ENCODE measurements at regions not wholly inside any gene's neighbourhood (a gene's known extent, or its start where the extent isn't known, plus 50 kb on each side); places are given as distances from the start of the nearest gene placed in this dataset.

DNA sequence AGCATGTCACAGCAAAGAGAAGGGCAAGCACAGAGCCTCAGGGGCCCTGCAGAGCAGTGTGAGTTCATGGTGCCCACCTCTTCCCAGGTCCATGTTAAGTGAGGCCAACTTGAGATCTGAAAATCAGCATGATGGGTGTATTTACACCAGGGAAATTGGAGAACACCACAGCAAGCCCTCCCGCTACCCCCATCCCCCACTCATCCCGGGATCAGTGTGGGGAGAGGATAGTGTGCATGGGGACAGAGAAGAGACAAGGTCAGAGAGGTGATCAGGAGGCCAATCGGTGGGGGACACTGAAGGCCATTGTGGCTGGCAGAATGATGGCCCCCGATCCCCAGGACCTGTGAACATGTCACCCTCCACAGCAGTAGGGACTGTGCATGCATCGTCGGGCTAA lies 54.7 kb downstream of the PTGR3 start:
- TF ChIP-seq, protein P1, sequence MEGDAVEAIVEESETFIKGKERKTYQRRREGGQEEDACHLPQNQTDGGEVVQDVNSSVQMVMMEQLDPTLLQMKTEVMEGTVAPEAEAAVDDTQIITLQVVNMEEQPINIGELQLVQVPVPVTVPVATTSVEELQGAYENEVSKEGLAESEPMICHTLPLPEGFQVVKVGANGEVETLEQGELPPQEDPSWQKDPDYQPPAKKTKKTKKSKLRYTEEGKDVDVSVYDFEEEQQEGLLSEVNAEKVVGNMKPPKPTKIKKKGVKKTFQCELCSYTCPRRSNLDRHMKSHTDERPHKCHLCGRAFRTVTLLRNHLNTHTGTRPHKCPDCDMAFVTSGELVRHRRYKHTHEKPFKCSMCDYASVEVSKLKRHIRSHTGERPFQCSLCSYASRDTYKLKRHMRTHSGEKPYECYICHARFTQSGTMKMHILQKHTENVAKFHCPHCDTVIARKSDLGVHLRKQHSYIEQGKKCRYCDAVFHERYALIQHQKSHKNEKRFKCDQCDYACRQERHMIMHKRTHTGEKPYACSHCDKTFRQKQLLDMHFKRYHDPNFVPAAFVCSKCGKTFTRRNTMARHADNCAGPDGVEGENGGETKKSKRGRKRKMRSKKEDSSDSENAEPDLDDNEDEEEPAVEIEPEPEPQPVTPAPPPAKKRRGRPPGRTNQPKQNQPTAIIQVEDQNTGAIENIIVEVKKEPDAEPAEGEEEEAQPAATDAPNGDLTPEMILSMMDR (IDR thresholded peaks at IDR 0.05; ENCODE audit: control insufficient read depth, insufficient read depth, low read depth, low read length, missing control alignments) = no peak
- no peak overlapping the region for H3K4me3 ChIP-seq (ENCODE audit: control insufficient read depth, low read depth, low read length)
- no peak for DNase-seq (ENCODE audit: low read depth)

DNA sequence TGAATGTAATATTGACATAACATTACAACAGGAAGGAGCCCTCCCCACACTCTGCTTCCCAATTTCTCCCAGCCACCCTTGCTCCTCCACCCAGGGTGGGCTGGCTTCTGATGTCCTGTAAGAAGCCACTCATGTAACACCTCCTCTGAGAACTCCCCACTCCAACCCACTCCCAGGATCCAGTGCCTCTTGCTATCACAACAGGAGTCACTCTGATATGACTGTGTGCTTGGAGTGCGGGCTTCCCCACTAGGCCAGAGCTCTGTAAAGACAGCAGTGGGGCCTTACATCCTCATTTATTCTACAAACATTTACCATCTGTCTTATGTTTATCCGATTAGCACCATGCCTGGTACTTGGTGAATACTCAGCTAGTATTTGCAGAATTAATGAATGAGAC lies 65.1 kb downstream of the PTGR3 start:
- DNase-seq (ENCODE audit: low read depth) = no peak
- no peak overlapping the region for H3K4me3 ChIP-seq (ENCODE audit: control insufficient read depth, low read depth, low read length)
- TF ChIP-seq, protein P1 (IDR thresholded peaks at IDR 0.05; ENCODE audit: control insufficient read depth, insufficient read depth, low read depth, low read length, missing control alignments) = no peak

DNA sequence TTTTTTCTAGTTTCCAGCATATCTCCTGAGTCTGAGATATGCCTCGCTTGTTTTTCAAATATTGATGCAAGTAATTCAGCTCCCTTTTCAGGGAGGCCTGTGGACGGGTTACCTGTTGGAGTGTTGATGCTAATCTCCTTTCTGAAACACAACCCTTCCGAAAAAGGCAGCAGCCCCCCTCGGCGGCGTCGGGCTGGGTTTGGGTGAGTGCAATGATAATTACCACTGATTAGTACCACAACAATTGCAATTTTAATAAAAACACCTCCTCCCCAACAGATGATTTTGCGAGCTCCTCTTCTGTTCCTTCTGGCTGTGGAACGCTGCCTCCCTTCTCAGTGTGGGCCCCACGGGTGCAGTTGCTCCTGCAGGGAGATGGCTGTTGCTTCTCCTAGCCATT lies 66.3 kb downstream of the PTGR3 start:
- TF ChIP-seq, protein P1 (IDR thresholded peaks at IDR 0.05; ENCODE audit: control insufficient read depth, insufficient read depth, low read depth, low read length, missing control alignments) = no peak

DNA sequence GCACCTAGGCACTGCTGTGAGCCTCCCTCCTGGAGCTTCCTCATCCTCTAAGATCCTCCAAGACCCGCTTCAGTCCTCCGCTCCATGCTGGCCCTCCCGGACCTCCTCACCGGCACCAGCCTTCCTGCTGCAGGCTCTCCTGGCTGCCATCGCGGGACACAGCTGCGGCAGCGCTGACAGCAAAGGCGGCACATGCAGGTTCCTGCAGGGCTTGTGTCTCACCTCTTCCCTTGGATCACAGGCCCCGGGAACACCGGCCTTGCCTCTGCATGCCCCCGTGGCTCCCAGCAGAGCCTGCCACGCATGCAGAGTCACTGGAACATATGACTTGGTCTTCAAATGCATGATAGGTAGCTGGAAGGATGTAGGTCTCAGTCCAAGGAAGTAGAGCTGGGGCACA lies 67.2 kb downstream of the PTGR3 start:
- DNase-seq (ENCODE audit: low read depth) = no peak
- TF ChIP-seq, protein P1 (IDR thresholded peaks at IDR 0.05; ENCODE audit: control insufficient read depth, insufficient read depth, low read depth, low read length, missing control alignments) = no peak

More for the DNA sequence above, 66.3 kb downstream of the PTGR3 start:
- no peak for DNase-seq (ENCODE audit: low read depth)
- no peak overlapping the region for H3K4me3 ChIP-seq (ENCODE audit: control insufficient read depth, low read depth, low read length)

DNA sequence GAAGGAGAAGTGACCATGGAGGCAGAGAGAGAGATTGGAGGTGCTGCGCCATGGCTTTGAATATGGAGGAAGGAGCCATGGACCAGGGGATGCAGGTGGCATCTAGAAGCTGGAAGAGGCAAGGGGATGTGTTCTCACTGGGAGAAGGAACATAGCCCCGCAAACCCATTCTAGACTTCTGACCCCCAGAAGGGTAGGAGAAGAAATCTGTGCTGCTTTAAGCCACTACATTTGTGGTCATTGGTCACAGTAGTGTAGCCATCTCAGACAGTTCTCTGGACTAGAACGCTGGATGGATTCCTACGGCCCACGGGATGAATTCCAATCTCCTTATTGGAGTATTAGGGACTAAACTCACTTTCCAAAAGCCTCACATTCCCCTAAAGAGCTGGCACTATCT lies 67.8 kb downstream of the PTGR3 start:
- no peak for DNase-seq (ENCODE audit: low read depth)
- TF ChIP-seq, protein P1 (IDR thresholded peaks at IDR 0.05; ENCODE audit: control insufficient read depth, insufficient read depth, low read depth, low read length, missing control alignments) = no peak
- H3K4me3 ChIP-seq (ENCODE audit: control insufficient read depth, low read depth, low read length) = no peak overlapping the region

More for the DNA sequence above, 67.2 kb downstream of the PTGR3 start:
- H3K4me3 ChIP-seq (ENCODE audit: control insufficient read depth, low read depth, low read length) = no peak overlapping the region

DNA sequence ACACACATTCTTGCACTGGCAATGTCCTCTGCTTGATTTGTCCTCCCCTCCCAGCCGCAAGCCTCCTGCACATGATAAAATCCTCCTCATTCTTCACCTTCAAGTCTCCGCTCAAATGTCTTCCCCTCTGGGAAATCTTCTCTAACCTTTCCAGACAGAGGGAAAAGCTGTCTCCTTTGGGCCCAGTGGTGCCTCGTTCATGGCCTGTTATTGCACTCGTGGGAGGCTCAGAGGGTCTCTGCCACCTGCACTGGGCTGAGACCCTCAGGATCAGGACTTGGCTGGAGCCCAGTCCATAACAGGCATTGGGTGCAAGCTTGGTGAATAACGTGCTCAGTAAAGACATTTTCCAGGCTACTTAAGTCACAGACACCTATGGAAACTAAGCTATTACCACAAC lies 68.6 kb downstream of the PTGR3 start:
- TF ChIP-seq, protein P1 (IDR thresholded peaks at IDR 0.05; ENCODE audit: control insufficient read depth, insufficient read depth, low read depth, low read length, missing control alignments) = no peak
- DNase-seq (ENCODE audit: low read depth) = no peak
- H3K4me3 ChIP-seq (ENCODE audit: control insufficient read depth, low read depth, low read length) = no peak overlapping the region
